CD4-positive, alpha-beta T cell (primary cell): ENCODE measurements at regions not wholly inside any gene's neighbourhood (a gene's known extent, or its start where the extent isn't known, plus 50 kb on each side); places are given as distances from the start of the nearest gene placed in this dataset.

Experiments
- ATAC-seq: fragments of 200-7000 bp; cut with Tn5 transposase; one replicate; pipeline ENCODE4 v1.10.0; 2022; ENCODE audit warnings: mild to moderate bottlenecking; ENCODE audit not compliant: poor library complexity
- CTCF ChIA-PET: fragments of 350-600 bp; sonication (Branson Sonifier 250); formaldehyde crosslinking; loops from one replicate; lab custom pipeline; 2021; ENCODE audit warnings: antibody characterized with exemption, inconsistent platforms; lab: Charles Lee
- POLR2A ChIA-PET: fragments of 350-600 bp; sonication (Branson Sonifier 250); formaldehyde crosslinking; loops from one replicate; lab custom pipeline; 2021; ENCODE audit warnings: antibody characterized with exemption, inconsistent platforms; lab: Charles Lee
- DNase-seq, 14 experiments: peaks; one replicate each; pipeline ENCODE4 v3.0.0-alpha.2; 2013 to 2020; ENCODE audit warnings: mixed read lengths in 2 of 14
- H3K27ac ChIP-seq, 2 donors: one replicate each; pipeline versions ENCODE4 v1.5.1 to v1.7.0; 2013; ENCODE audit warnings: low read length in 2 of 2, low read depth in 1 of 2, mild to moderate bottlenecking in 1 of 2
- H3K27me3 ChIP-seq, 2 experiments: 1 replicate in 1 of 2; 2 replicates in 1 of 2; pipeline versions ENCODE4 v1.6.1 to v1.7.0; 2013; ENCODE audit warnings: low read length in 2 of 2, control low read depth in 1 of 2, mild to moderate bottlenecking in 1 of 2, moderate library complexity in 1 of 2; ENCODE audit not compliant: insufficient read depth in 2 of 2, control insufficient read depth in 1 of 2
- H3K36me3 ChIP-seq: one replicate; pipeline ENCODE4 v1.6.1; 2013; ENCODE audit warnings: low read length, control low read depth; ENCODE audit not compliant: insufficient read depth
- H3K4me1 ChIP-seq: one replicate; pipeline ENCODE4 v1.6.1; 2013; ENCODE audit warnings: low read length, control low read depth; ENCODE audit not compliant: insufficient read depth
- H3K4me3 ChIP-seq: one replicate; pipeline ENCODE4 v1.5.1; 2013; ENCODE audit warnings: mild to moderate bottlenecking, low read length, moderate library complexity
- H3K9me3 ChIP-seq, 2 experiments: 1 replicate in 1 of 2; 2 replicates in 1 of 2; pipeline versions ENCODE4 v1.6.1 to v1.7.0; 2013; ENCODE audit warnings: low read length in 2 of 2, mild to moderate bottlenecking in 2 of 2, control low read depth in 1 of 2, moderate library complexity in 1 of 2; ENCODE audit not compliant: control insufficient read depth in 1 of 2, insufficient read depth in 1 of 2
- H3K27ac Mint-ChIP-seq: one replicate; pipeline ENCODE4 v1.8.0; 2020; ENCODE audit warnings: mixed read lengths
- H3K27me3 Mint-ChIP-seq: one replicate; pipeline ENCODE4 v1.8.0; 2021; ENCODE audit warnings: mixed read lengths
- H3K36me3 Mint-ChIP-seq: one replicate; pipeline ENCODE4 v1.8.0; 2021; ENCODE audit warnings: low read depth, mixed read lengths
- H3K4me1 Mint-ChIP-seq: one replicate; pipeline ENCODE4 v1.8.0; 2021; ENCODE audit warnings: low read depth, mixed read lengths
- H3K4me3 Mint-ChIP-seq: one replicate; pipeline ENCODE4 v1.8.0; 2020; ENCODE audit warnings: mild to moderate bottlenecking, mixed read lengths
- H3K9me3 Mint-ChIP-seq: one replicate; pipeline ENCODE4 v1.8.0; 2020; ENCODE audit warnings: mixed read lengths
- intact Hi-C, 2 experiments: fragments of 100-400 bp; cut with DNase I in 1 of 2; cut with micrococcal nuclease in 1 of 2; formaldehyde crosslinking; loops; one replicate each; pipeline versions ENCODE4 v1.15.1 to v1.9.0; 2023 to 2025; cut with DNase I, micrococcal nuclease
- TF ChIP-seq, protein P1 (sequence below): fragments of 200-600 bp; IDR thresholded peaks from one replicate; pipeline ENCODE4 v1.8.0; 2022; ENCODE audit warnings: antibody characterized with exemption, mild to moderate bottlenecking

DNA sequence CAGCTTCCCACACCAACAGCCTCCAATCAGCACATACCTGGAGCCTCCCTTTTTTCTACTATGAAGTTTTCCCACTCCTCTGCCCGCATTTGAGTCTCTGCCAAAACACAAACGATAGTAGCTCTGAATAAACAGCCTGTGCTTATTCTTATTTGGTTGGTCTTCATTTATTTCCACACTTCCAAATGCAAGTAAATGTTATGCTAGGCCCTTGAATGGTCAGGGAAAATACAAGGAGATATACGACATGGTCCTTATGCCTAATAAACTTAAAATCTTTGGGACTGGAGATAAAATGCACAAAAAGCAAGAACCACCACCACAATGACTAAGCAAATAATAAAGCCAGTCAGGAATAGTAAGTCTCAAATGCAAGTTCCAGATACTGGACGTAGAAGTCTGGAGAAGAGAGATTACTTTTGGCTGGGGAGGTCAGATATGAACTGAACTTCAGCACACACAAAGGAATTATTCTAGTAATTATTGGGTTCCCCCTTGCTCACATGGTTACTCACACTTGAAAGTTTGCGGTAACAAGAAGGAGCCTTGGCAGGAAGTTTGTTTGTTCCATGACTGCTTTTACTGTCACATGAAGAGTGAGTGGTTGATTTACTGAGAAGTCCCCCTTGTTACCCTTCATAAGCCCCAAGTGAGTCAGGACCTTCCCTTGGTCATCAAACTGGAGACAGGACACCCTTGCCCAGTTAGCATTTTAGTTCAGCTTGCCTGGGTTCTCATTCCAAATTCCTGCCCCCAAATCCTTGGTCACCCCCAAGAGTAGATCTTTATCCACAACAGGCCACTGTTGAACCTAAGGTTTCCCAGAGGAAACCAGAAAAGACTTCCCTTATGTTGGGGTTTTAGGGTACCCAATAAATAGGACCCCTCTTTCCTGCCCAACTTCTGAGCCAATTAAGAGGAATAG is 511.2 kb upstream of the JARID2 start:
- H3K27me3 ChIP-seq: no peaks in the 10 kb centered on the region
- peak overlapping the region; percentile 33 for H3K27ac Mint-ChIP-seq
- no peaks in the 10 kb centered on the region for H3K27me3 Mint-ChIP-seq
- CTCF ChIA-PET: no interaction called here
- H3K4me3 Mint-ChIP-seq: peak overlapping the region; percentile 9
- no peaks in the 10 kb centered on the region for H3K36me3 Mint-ChIP-seq
- ATAC-seq (peak; percentile 62), DNase-seq (peak in 6 of 14 experiments; percentile 15 to 80 (median 48))
- H3K4me1 Mint-ChIP-seq: peaks cover 70% of the 10 kb centered on the region
- no peak overlapping the region for H3K4me3 ChIP-seq
- peaks cover 50% of the 10 kb centered on the region for H3K4me1 ChIP-seq
- no peaks in the 10 kb centered on the region for H3K9me3 Mint-ChIP-seq
- H3K27ac ChIP-seq: peak overlapping the region in 1 of 2 donors; percentile 31
- H3K36me3 ChIP-seq: no peaks in the 10 kb centered on the region
- H3K9me3 ChIP-seq: peaks cover 0 to 4% of the 10 kb centered on the region in 2 experiments
- POLR2A ChIA-PET: no interaction called here
- TF ChIP-seq, protein P1, sequence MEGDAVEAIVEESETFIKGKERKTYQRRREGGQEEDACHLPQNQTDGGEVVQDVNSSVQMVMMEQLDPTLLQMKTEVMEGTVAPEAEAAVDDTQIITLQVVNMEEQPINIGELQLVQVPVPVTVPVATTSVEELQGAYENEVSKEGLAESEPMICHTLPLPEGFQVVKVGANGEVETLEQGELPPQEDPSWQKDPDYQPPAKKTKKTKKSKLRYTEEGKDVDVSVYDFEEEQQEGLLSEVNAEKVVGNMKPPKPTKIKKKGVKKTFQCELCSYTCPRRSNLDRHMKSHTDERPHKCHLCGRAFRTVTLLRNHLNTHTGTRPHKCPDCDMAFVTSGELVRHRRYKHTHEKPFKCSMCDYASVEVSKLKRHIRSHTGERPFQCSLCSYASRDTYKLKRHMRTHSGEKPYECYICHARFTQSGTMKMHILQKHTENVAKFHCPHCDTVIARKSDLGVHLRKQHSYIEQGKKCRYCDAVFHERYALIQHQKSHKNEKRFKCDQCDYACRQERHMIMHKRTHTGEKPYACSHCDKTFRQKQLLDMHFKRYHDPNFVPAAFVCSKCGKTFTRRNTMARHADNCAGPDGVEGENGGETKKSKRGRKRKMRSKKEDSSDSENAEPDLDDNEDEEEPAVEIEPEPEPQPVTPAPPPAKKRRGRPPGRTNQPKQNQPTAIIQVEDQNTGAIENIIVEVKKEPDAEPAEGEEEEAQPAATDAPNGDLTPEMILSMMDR: no peak
- intact Hi-C loops: loop anchor here in 1 of 2 experiments (10.0 kb wide), 1 partner anchor 100 kb away; no protein-coding TSS in a partner anchor

DNA sequence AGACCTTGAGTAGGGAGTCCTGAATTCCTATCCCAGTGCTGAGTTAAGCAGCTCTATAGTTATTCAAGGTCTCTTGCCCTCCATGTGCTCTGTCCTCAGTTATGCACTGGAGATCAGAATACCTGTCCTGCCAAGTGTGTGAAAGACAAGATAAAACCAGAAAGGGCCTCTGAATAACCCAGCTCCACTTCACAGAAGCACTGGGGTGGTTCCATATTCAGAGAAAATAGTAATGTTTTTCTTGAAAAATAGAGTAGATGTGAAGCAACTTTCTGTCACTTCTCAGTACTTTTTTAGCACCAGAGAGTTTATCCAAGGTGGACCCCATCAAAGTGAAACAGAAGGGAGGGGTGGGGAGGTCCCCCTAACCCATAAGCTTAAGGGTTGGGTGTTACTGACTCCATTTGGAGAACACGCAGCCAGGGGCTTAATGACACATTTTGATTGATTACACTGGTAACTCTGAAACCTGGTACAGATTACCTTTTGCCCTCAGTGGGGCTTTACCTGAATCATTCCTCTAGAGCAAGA is 509.8 kb upstream of the JARID2 start:
- ChIA-PET CTCF (no interaction called here), POLR2A (no interaction called here)
- H3K4me3 Mint-ChIP-seq: no peak overlapping the region
- Histone ChIP-seq H3K36me3 (no peaks in the 10 kb centered on the region), H3K27me3 (no peaks in the 10 kb centered on the region), H3K4me1 (peaks cover 48% of the 10 kb centered on the region), H3K27ac (no peak overlapping the region), H3K4me3 (no peak overlapping the region), H3K9me3 (peaks cover 0 to 4% of the 10 kb centered on the region in 2 experiments)
- H3K4me1 Mint-ChIP-seq: peaks cover 67% of the 10 kb centered on the region
- no peaks in the 10 kb centered on the region for H3K9me3 Mint-ChIP-seq
- DNase-seq: no peak
- no peak overlapping the region for H3K27ac Mint-ChIP-seq
- TF ChIP-seq, protein P1: no peak
- intact Hi-C loops: loop anchor here in 1 of 2 experiments (10.0 kb wide), 1 partner anchor 101 kb away; no protein-coding TSS in a partner anchor
- no peaks in the 10 kb centered on the region for H3K36me3 Mint-ChIP-seq
- no peaks in the 10 kb centered on the region for H3K27me3 Mint-ChIP-seq
- ATAC-seq: no peak

DNA sequence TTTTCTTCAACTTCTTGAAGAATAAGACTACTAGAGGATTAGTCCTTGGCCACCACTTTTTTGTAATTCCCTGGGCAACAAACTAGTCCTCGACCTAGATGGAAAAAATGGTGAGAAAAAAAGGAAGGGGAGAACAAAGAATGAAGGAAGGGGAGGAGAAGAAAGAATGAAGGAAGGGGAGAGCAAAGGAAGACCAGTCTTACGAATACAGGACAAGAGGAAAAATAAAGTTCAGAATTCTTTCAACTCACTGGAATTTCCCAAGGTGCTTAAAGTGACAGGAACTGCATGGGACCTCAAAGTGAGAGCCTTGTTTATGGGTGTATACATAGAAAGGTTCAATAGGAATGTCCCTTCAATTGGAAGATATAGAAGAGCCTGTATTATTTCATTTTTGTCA is 509.3 kb upstream of the JARID2 start:
- ATAC-seq: no peak
- TF ChIP-seq, protein P1: no peak
- Histone ChIP-seq H3K4me3 (no peak overlapping the region), H3K36me3 (no peaks in the 10 kb centered on the region), H3K4me1 (peaks cover 43% of the 10 kb centered on the region), H3K27ac (no peak overlapping the region), H3K27me3 (no peaks in the 10 kb centered on the region), H3K9me3 (peaks cover 0 to 4% of the 10 kb centered on the region in 2 experiments)
- H3K27ac Mint-ChIP-seq: no peak overlapping the region
- ChIA-PET POLR2A (no interaction called here), CTCF (no interaction called here)
- H3K27me3 Mint-ChIP-seq: no peaks in the 10 kb centered on the region
- intact Hi-C loops: loop anchor here in 1 of 2 experiments (10.0 kb wide), 1 partner anchor 102 kb away; no protein-coding TSS in a partner anchor
- no peaks in the 10 kb centered on the region for H3K9me3 Mint-ChIP-seq
- H3K4me3 Mint-ChIP-seq: no peak overlapping the region
- H3K4me1 Mint-ChIP-seq: peaks cover 61% of the 10 kb centered on the region
- H3K36me3 Mint-ChIP-seq: no peaks in the 10 kb centered on the region
- DNase-seq: no peak
